Gastroesophageal sphincter (tissue), 4 donors: ENCODE measurements at regions not wholly inside any gene's neighbourhood (a gene's known extent, or its start where the extent isn't known, plus 50 kb on each side); places are given as distances from the start of the nearest gene placed in this dataset.

ENCODE experiments used
- ATAC-seq: fragments of 150-250 bp; one replicate; pipeline ENCODE4 v1.9.1; 2016; ENCODE audit warnings: mild to moderate bottlenecking, moderate library complexity
- H3K27ac ChIP-seq, 4 donors: fragments of 200-600 bp; sonication (generic) in 3 of 4; 1 replicate in 3 of 4; 2 replicates in 1 of 4; pipeline ENCODE4 v1.5.1; 2016 to 2019
- H3K27me3 ChIP-seq: fragments of 200-600 bp; sonication (generic); one replicate; pipeline ENCODE4 v1.5.1; 2019
- H3K36me3 ChIP-seq, 2 donors: fragments of 200-600 bp; sonication (generic); one replicate each; pipeline ENCODE4 v1.5.1; 2019; ENCODE audit warnings: control low read depth in 1 of 2
- H3K4me1 ChIP-seq, 3 donors: fragments of 200-600 bp; sonication (generic); 1 replicate in 2 of 3; 2 replicates in 1 of 3; pipeline ENCODE4 v1.5.1; 2016 to 2019; ENCODE audit warnings: control low read depth in 2 of 3
- H3K4me3 ChIP-seq, 2 donors: fragments of 200-600 bp; sonication (generic); one replicate each; pipeline ENCODE4 v1.5.1; 2019; ENCODE audit warnings: mild to moderate bottlenecking in 1 of 2, moderate library complexity in 1 of 2
- H3K9me3 ChIP-seq, 3 donors: fragments of 200-600 bp; sonication (generic); one replicate each; pipeline ENCODE4 v1.5.1; 2017 to 2019; ENCODE audit warnings: control low read depth in 2 of 3
- CTCF ChIP-seq, 4 experiments: fragments of 200-600 bp in 2 of 4; fragments of 450-650 bp in 2 of 4; sonication (generic) in 1 of 4; IDR thresholded peaks; one replicate each; pipeline ENCODE4 v1.5.1; 2017 to 2019; ENCODE audit warnings: antibody characterized with exemption in 4 of 4, mild to moderate bottlenecking in 2 of 4, moderate library complexity in 2 of 4
- EP300 ChIP-seq: sonication (generic); formaldehyde crosslinking; IDR thresholded peaks from one replicate; pipeline ENCODE4 v1.6.1; 2017; ENCODE audit warnings: antibody characterized with exemption, mild to moderate bottlenecking
- POLR2A ChIP-seq, 2 donors: fragments of 450-650 bp; IDR thresholded peaks; one replicate each; pipeline ENCODE4 v1.6.1; 2017; ENCODE audit warnings: antibody characterized with exemption in 2 of 2, mild to moderate bottlenecking in 2 of 2, moderate library complexity in 1 of 2
- POLR2AphosphoS5 ChIP-seq: sonication (generic); formaldehyde crosslinking; IDR thresholded peaks from one replicate; pipeline ENCODE4 v1.6.1; 2017; ENCODE audit warnings: antibody characterized with exemption
- WGBS, 2 donors: methylation state at CpG; one replicate each; pipeline ENCODE4 v1.1.5; 2018; ENCODE audit warnings: low coverage in 1 of 2; 5-methylcytosine and 5-hydroxymethylcytosine counted together

GRCh38 chr12:115324949-115325593 is 641.1 kb upstream of the TBX3 start:
- Histone ChIP-seq H3K4me1 (peaks cover 0 to 10% (median 0%) of the 10 kb centered on the region in 3 donors), H3K27ac (peak overlapping the region in 1 of 4 donors; percentile 25), H3K4me3 (no peak overlapping the region), H3K27me3 (no peaks in the 10 kb centered on the region), H3K9me3 (no peaks in the 10 kb centered on the region), H3K36me3 (no peaks in the 10 kb centered on the region)
- TF ChIP-seq POLR2AphosphoS5 (peak; percentile 54), CTCF (IDR thresholded peaks at IDR 0.05) (no peak), POLR2A (IDR thresholded peaks at IDR 0.05) (no peak), EP300 (no peak)
- WGBS, 2 donors: 29 to 47% methylated on average over 5 of the region's 5 CpGs
- ATAC-seq: no peak

DNA sequence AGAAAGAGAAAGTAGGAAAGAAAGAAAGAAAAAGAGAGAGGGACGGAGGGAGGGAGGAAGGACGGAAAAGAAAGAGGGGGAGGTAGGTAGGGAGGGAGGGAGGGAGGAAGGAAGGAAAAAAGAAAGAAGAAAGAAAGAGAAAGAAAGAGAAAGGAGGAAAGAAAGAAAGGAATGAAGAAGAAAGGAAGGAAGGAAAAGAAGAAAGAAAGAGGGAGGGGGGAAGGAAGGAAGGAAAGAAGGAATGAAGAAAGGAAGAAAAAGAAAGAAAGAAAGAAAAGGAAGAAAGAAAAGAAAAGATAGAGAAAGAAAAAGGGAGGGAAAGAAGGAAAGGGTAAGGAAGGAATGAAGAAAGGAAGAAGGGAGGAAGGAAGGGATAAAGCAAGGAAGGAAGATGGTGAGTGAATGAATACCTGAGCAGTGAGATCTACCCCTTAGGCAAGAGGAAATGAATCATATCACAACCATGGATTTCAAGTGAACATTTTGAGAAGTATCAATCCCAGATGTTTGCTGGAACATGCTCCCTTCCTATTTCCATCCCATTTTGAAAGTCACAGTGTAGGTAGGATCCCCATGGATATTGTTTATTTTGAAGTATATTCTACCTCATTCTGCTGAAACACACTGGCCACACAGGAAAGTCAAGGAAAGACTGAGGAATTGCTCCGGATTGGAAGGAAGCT is 639.4 kb upstream of the TBX3 start:
- no peak for ATAC-seq
- TF ChIP-seq POLR2AphosphoS5 (no peak), EP300 (no peak), CTCF (IDR thresholded peaks at IDR 0.05) (no peak), POLR2A (IDR thresholded peaks at IDR 0.05) (no peak)
- 73 to 94% methylated on average over 3 of the region's 3 CpGs for WGBS, 2 donors

GRCh38 chr12:115322275-115322674 is 638.3 kb upstream of the TBX3 start:
- Histone ChIP-seq H3K4me1 (peaks cover 0 to 10% (median 0%) of the 10 kb centered on the region in 3 donors), H3K4me3 (no peak overlapping the region), H3K27me3 (no peaks in the 10 kb centered on the region), H3K27ac (no peak overlapping the region), H3K9me3 (no peaks in the 10 kb centered on the region), H3K36me3 (no peaks in the 10 kb centered on the region)
- 42 to 46% methylated on average over 4 of the region's 4 CpGs for WGBS, 2 donors
- TF ChIP-seq POLR2AphosphoS5: no peak
- TF ChIP-seq POLR2A (IDR thresholded peaks at IDR 0.05): no peak
- TF ChIP-seq CTCF (IDR thresholded peaks at IDR 0.05): no peak
- TF ChIP-seq EP300: no peak
- ATAC-seq: no peak

More for the DNA sequence above, 639.4 kb upstream of the TBX3 start:
- Histone ChIP-seq H3K4me1 (peaks cover 0 to 10% (median 0%) of the 10 kb centered on the region in 3 donors), H3K9me3 (no peaks in the 10 kb centered on the region), H3K27ac (no peak overlapping the region), H3K36me3 (no peaks in the 10 kb centered on the region), H3K27me3 (no peaks in the 10 kb centered on the region), H3K4me3 (no peak overlapping the region)

- peak; percentile 25 for ATAC-seq
- no peak for TF ChIP-seq EP300
- WGBS, 2 donors: 51 to 63% methylated on average over 2 to 8 of the region's 8 CpGs
- Histone ChIP-seq H3K4me1 (peaks cover 0 to 10% (median 0%) of the 10 kb centered on the region in 3 donors), H3K4me3 (no peak overlapping the region), H3K36me3 (no peaks in the 10 kb centered on the region), H3K27me3 (no peaks in the 10 kb centered on the region), H3K27ac (no peak overlapping the region), H3K9me3 (no peaks in the 10 kb centered on the region)
Measured at GRCh38 chr12:115320967-115321366, 637.0 kb upstream of the TBX3 start.

DNA sequence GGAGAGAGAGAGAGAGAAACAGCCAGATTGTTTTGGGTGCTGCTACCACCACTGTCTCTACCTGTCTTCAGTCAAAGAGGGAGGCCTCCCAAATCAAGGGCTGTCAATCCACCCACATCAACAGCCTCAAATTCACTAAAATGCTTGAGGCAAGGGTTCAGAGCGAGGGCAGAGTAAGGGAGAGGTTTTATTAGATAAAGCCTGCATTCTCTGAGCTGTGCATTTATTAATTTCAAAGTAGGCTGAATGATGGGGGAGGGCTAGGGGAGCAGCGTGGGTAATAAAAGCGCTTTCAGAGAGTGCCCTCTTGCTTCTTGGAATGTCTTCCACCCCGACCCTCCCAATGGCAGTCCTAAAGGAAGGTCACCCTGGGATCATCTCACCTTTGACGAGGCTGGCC is 636.5 kb upstream of the TBX3 start:
- Histone ChIP-seq H3K36me3 (no peaks in the 10 kb centered on the region), H3K27me3 (no peaks in the 10 kb centered on the region), H3K4me3 (no peak overlapping the region), H3K4me1 (peaks cover 0 to 10% (median 0%) of the 10 kb centered on the region in 3 donors), H3K27ac (no peak overlapping the region), H3K9me3 (no peaks in the 10 kb centered on the region)
- no peak for TF ChIP-seq EP300
- no peak for TF ChIP-seq CTCF (IDR thresholded peaks at IDR 0.05)
- no peak for TF ChIP-seq POLR2AphosphoS5
- no peak for TF ChIP-seq POLR2A (IDR thresholded peaks at IDR 0.05)
- WGBS, 2 donors: 50 to 78% methylated on average over 3 to 4 of the region's 5 CpGs
- no peak for ATAC-seq
